HUES6 (cell line): ENCODE measurements at regions not wholly inside any gene's neighbourhood (a gene's known extent, or its start where the extent isn't known, plus 50 kb on each side); places are given as distances from the start of the nearest gene placed in this dataset.
"Not testable (repeated sequence)": the region's sequence is repeated elsewhere in the genome, so short reads cannot be mapped to it uniquely, and the experiment has no call there.

Source experiments
- H3K27ac ChIP-seq: 2 replicates; pipeline ENCODE4 v1.7.0; 2013; ENCODE audit warnings: low read depth, mild to moderate bottlenecking, low read length, inconsistent platforms
- H3K27me3 ChIP-seq: 2 replicates; pipeline ENCODE4 v1.6.1; 2013; ENCODE audit warnings: low read length; ENCODE audit not compliant: control insufficient read depth, insufficient read depth
- H3K36me3 ChIP-seq: 2 replicates; pipeline ENCODE4 v1.6.1; 2013; ENCODE audit warnings: low read length; ENCODE audit not compliant: control insufficient read depth, insufficient read depth
- H3K4me1 ChIP-seq: 2 replicates; pipeline ENCODE4 v1.6.1; 2013; ENCODE audit warnings: low read length; ENCODE audit not compliant: control insufficient read depth, insufficient read depth
- H3K4me3 ChIP-seq: 2 replicates; pipeline ENCODE4 v1.5.1; 2013; ENCODE audit warnings: low read depth, low read length
- H3K9ac ChIP-seq: one replicate; pipeline ENCODE4 v1.6.1; 2013; ENCODE audit warnings: mild to moderate bottlenecking, low read length
- H3K9me3 ChIP-seq: 2 replicates; pipeline ENCODE4 v1.6.1; 2013; ENCODE audit warnings: low read depth, low read length; ENCODE audit not compliant: control insufficient read depth, insufficient read depth

DNA sequence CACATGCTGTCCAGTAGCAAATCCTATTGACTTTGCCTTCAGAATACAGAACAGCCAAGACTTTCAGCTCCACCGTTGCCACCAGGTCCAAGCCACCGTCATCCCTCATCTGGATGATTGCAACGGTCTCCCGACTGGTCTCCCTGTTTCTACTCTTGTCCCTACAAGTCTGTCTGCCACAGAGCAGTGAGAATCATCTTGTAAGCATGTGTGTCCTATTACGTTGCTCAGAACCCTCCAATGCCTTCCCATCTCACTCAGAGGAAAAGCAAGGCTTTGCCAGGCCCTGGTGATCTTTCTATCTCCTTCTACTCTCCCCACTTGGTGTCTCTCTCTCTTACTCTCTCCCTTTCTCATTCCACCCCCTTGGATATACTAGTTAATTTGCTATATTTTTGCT lies 76.7 kb upstream of the GDNF start:
- Histone ChIP-seq H3K9me3 (peaks cover 3% of the 10 kb centered on the region; the same call in 1 of the 2 replicates), H3K4me3 (no peak overlapping the region), H3K27ac (no peak overlapping the region), H3K9ac (no peak overlapping the region), H3K27me3 (no peaks in the 10 kb centered on the region), H3K4me1 (no peaks in the 10 kb centered on the region), H3K36me3 (no peaks in the 10 kb centered on the region)

DNA sequence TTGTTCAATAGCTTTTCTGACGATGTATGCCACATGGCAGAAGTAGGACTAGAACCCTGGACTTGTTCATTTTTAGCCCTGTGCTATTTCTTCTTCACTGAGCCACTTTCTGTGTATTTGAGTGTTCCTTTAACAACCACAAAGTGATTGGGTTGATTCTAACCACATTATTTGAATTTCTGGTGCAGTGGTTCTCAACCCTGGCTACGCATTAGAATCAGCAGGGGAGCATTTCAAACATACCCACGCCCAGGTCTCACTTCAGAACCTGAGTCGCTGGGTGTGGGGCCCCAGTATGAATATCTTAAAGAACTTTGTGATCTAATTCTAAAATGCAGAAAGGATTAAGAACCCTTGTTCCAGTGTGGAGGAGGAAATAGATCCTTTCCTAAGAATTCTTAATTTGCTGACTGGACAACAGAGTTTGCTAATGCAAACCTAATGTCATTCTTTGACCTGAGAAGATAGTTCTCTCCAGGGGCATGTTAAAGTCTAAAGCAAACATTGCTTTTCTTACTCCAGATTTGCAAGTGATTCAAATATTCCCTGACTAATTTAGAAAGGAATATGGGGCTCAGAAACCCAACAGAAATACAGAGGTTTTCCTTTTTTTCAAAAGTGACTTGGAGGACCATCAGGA lies 75.4 kb upstream of the GDNF start:
- Histone ChIP-seq H3K27me3 (no peaks in the 10 kb centered on the region), H3K4me3 (no peak overlapping the region), H3K36me3 (no peaks in the 10 kb centered on the region), H3K9me3 (no peaks in the 10 kb centered on the region), H3K9ac (no peak overlapping the region), H3K27ac (no peak overlapping the region), H3K4me1 (no peaks in the 10 kb centered on the region)

DNA sequence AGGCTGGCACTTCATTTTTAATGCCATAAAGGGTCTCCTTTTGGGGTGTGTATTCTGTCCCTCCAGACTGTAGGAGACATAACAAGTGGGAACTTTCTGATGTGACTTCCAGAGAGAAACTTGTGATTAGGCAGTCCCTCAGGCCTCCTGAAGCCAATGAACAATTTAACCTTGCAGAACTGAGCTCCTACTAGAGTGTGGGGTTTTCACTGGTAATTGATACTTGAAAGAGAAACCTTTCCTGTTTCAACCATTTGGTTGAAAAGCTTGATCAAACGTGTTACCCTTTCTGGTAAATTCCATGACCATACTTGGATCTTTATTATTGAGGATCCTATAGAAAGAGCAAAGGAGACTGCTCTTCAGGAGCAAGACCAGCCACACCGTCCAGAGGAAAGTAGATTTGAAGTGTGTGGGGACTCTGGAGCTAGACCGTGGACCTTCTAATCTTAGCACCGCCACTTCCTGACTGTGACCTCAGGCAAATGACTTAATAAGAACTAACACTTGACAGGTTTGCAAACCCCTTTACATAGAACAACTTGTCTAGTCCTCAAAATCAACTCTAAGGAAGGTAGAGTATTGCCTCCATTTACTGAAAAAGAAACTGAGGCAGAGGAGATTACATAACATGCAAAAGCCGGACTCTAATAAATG lies 69.9 kb upstream of the GDNF start:
- not testable (repeated sequence) for H3K4me3 ChIP-seq, H3K27ac ChIP-seq, H3K9ac ChIP-seq, H3K9me3 ChIP-seq, H3K27me3 ChIP-seq, H3K36me3 ChIP-seq, H3K4me1 ChIP-seq

DNA sequence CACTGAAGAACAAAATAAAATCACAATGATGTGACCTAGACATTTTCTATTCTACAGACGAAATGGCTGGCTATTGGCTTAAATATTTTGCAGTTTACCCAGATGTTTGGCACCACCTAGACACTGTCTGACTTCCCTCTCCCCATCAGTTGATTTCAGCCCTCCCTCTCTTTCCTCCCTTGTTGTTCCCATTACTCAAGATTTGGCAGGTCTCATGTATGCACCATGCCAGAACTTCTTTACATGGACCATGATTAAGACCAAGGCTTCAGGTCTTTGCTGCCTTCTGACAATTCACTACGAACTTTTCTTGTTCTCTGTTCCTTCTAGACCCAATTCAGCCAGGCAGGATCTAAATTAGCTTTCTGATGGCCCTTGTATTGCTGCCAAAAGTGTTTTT lies 66.6 kb upstream of the GDNF start:
- Histone ChIP-seq H3K9me3 (peaks cover 3% of the 10 kb centered on the region; the same call in 1 of the 2 replicates), H3K9ac (no peak overlapping the region), H3K36me3 (no peaks in the 10 kb centered on the region), H3K4me3 (no peak overlapping the region), H3K27me3 (no peaks in the 10 kb centered on the region), H3K27ac (no peak overlapping the region), H3K4me1 (no peaks in the 10 kb centered on the region)

DNA sequence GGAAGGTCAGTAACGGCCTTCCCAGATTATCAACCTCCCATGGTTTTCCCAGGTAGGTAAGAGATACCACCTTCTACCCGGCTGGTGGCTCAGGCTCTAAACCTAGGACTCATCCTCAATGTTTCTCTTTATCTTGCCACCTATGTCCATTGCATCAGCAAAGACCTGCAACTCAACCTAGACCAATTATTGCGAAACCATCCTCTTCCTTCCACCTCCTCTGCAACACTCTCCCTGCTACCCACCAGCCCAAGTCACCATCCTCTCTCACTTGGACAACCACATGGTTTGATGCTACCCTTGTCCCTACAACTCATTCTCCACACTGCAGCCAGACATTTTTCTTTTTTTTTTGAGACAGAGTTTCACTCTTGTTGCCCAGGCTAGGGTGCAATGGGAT lies 65.4 kb upstream of the GDNF start:
- H3K9me3 ChIP-seq, result peaks cover 3% of the 10 kb centered on the region; the same call in 1 of the 2 replicates
- no peak overlapping the region for H3K27ac ChIP-seq
- H3K27me3 ChIP-seq, result no peaks in the 10 kb centered on the region
- H3K4me1 ChIP-seq, result no peaks in the 10 kb centered on the region
- no peaks in the 10 kb centered on the region for H3K36me3 ChIP-seq
- no peak overlapping the region for H3K4me3 ChIP-seq
- H3K9ac ChIP-seq, result no peak overlapping the region

DNA sequence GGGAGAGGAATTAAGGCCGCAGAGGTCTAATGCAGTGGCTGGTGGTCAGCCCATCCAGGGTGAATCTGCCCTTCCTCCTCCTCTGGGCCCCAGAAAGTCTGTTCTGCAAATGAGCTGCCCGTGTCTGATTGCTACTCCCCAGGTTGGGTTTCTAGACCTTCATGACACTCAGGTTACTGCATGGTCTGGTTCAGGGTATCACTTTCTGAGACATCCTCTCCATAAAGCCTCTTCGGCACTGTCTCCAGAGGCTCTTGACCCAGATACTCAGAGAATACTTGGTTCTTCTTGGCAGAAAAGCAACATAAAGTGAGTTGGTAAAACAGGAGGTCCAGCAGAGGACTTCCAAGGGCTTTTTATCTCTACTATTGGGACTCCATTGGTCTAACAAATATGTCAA lies 62.5 kb upstream of the GDNF start:
- H3K4me1 ChIP-seq, result no peaks in the 10 kb centered on the region
- H3K36me3 ChIP-seq, result no peaks in the 10 kb centered on the region
- H3K4me3 ChIP-seq, result no peak overlapping the region
- no peaks in the 10 kb centered on the region for H3K27me3 ChIP-seq
- H3K9ac ChIP-seq, result no peak overlapping the region
- H3K27ac ChIP-seq, result no peak overlapping the region
- H3K9me3 ChIP-seq, result peaks cover 3% of the 10 kb centered on the region; the same call in 1 of the 2 replicates

DNA sequence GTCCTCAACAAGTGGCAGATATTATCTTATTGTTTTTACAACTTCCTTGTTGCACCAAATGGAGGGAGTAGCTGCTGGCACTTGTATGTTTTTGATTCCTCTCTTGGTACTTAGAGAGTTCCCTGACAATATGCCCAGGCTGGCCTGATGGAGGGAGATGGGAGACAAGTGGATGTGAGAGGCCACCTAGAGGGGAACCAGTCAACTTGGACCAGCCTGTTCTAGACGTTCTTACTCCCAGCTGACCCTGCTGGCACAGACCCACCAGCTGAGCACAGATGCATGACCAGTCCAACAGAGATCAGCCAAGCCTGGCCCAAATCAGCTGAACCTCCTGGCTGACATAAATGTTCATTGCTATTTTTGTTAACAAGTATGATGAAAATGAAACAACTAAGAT lies 60.9 kb upstream of the GDNF start:
- no peak overlapping the region for H3K9ac ChIP-seq
- no peak overlapping the region for H3K4me3 ChIP-seq
- no peak overlapping the region for H3K27ac ChIP-seq
- no peaks in the 10 kb centered on the region for H3K27me3 ChIP-seq
- H3K9me3 ChIP-seq, result peaks cover 3% of the 10 kb centered on the region; the same call in 1 of the 2 replicates
- no peaks in the 10 kb centered on the region for H3K36me3 ChIP-seq
- no peaks in the 10 kb centered on the region for H3K4me1 ChIP-seq

DNA sequence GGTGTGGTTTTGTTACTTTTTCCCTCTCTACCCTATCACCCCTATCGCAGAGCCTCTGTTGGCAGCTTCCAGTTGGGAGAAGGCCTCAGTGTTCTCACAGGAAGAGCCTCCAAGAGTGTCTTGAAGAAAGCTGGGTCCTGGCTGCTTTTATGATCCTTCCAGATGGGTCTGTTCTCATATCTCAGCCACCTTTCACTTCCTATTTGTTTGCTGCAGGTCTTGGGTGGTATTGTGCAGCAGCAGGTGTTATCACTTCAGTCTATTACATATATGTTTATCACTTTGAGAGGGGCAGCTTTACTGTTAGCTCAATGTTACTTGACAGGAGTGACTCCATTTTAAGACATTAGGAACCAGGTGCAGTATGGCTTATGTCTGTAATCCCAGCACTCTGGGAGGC lies 59.2 kb upstream of the GDNF start:
- no peak overlapping the region for H3K9ac ChIP-seq
- no peak overlapping the region for H3K4me3 ChIP-seq
- no peaks in the 10 kb centered on the region for H3K4me1 ChIP-seq
- H3K27me3 ChIP-seq, result no peaks in the 10 kb centered on the region
- no peaks in the 10 kb centered on the region for H3K36me3 ChIP-seq
- H3K27ac ChIP-seq, result no peak overlapping the region
- H3K9me3 ChIP-seq, result peaks cover 3% of the 10 kb centered on the region; the same call in 1 of the 2 replicates

DNA sequence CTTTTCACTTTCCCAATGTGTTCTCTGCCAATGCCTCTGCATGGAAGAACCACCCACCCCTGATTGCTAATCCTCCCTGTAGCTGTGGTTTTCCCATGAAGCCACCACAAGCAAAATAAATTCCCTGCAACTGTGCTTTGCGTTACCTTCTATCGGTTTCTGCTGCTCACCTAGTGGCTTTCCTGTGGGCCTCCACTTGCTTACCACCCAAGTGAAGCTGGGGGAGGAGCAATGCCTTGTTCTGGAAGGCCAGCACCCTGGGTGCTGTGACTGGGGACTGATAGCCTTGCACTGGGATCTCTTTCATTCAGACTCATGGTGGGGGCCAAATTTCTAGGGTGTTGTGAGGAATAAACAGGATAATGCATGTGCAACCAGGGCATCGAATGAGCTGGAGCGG lies 56.3 kb upstream of the GDNF start:
- H3K27me3 ChIP-seq, result no peaks in the 10 kb centered on the region

DNA sequence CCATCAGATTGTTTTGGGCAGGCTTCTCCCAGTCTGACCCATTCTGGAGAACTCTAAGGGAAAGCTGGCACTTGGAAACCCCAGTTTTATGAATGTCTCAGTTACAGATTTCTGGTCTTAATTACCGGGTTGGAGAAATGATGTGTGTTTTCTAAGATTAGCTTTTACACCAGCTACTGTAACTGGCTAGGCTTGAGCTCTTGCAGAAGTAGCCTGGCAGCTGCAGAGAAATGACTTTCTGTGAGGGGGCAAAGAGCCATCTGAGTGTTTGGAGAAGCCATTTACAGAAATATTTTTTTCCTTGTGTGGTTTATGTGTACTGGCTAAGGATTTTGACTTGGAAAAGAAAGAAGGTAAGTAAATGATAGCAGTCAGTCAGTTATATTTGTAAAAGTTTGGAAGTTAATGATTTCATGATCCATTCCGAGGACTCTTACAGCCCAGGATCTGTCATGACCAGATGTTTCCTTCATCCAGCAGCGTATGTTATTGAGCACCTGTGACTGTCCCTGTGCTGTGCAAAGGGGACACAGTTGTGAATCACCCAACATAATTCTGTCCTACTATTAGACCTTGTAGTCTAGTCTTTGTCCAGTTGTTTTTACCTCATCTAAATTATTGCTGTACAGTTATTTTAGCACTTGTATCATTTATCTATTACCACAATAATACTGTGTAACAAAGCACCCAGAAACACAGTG lies 53.7 kb upstream of the GDNF start:
- H3K4me1 ChIP-seq, result no peaks in the 10 kb centered on the region
- no peak overlapping the region for H3K4me3 ChIP-seq
- H3K9ac ChIP-seq, result no peak overlapping the region
- H3K36me3 ChIP-seq, result no peaks in the 10 kb centered on the region
- H3K27me3 ChIP-seq, result no peaks in the 10 kb centered on the region
- H3K9me3 ChIP-seq, result no peaks in the 10 kb centered on the region; the same call in 1 of the 2 replicates
- no peak overlapping the region for H3K27ac ChIP-seq

More for the DNA sequence above, 56.3 kb upstream of the GDNF start:
- no peak overlapping the region for H3K27ac ChIP-seq
- H3K4me1 ChIP-seq, result no peaks in the 10 kb centered on the region
- H3K36me3 ChIP-seq, result no peaks in the 10 kb centered on the region
- H3K4me3 ChIP-seq, result no peak overlapping the region
- H3K9me3 ChIP-seq, result no peaks in the 10 kb centered on the region; the same call in 1 of the 2 replicates
- no peak overlapping the region for H3K9ac ChIP-seq

DNA sequence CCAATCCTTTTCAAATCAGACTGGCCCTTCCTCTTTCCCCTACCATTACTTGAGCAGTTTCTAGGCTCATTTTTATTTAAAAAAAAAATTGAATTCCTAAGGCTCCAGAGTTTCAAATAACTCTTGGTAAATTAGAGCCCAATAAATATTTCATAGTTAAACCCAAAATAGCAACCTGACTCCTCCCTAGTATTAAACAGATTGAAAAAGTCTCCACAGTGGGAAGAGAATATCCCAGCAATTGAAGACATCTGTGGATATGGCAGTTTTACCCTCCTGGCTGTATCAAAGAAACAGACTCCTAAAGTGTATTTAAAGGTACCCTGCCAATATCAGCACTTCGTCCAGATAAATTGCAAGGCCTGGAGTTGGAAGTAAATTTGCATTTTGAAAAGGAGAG lies 52.7 kb upstream of the GDNF start:
- H3K36me3 ChIP-seq, result no peaks in the 10 kb centered on the region
- H3K4me3 ChIP-seq, result no peak overlapping the region
- H3K27ac ChIP-seq, result no peak overlapping the region
- H3K27me3 ChIP-seq, result no peaks in the 10 kb centered on the region
- no peaks in the 10 kb centered on the region; the same call in 1 of the 2 replicates for H3K9me3 ChIP-seq
- no peaks in the 10 kb centered on the region for H3K4me1 ChIP-seq
- no peak overlapping the region for H3K9ac ChIP-seq
